Naive B cell (primary cell): ENCODE measurements at regions not wholly inside any gene's neighbourhood (a gene's known extent, or its start where the extent isn't known, plus 50 kb on each side); places are given as distances from the start of the nearest gene placed in this dataset.
A peak's percentile ranks its signal among the peaks of the same experiment; 100 is the strongest.
"Not testable (repeated sequence)": the region's sequence is repeated elsewhere in the genome, so short reads cannot be mapped to it uniquely, and the experiment has no call there.

ENCODE experiments used
- ATAC-seq, 2 donors: fragments of 150-1000 bp; cut with Tn5 transposase; 2 replicates each; pipeline ENCODE4 v1.10.0; 2021; ENCODE audit warnings: low read depth in 2 of 2, mild to moderate bottlenecking in 2 of 2, moderate library complexity in 2 of 2
- DNase-seq: peaks from one replicate; pipeline ENCODE4 v3.0.0; 2022
- H3K27ac Mint-ChIP-seq, 6 donors: one replicate each; pipeline ENCODE4 v1.8.0; 2020 to 2022; ENCODE audit warnings: mild to moderate bottlenecking in 6 of 6, mixed read lengths in 6 of 6, moderate library complexity in 5 of 6, inconsistent platforms in 2 of 6
- H3K27me3 Mint-ChIP-seq, 3 donors: one replicate each; pipeline ENCODE4 v1.8.0; 2021 to 2022; ENCODE audit warnings: mixed read lengths in 3 of 3, mild to moderate bottlenecking in 1 of 3
- H3K36me3 Mint-ChIP-seq, 2 donors: one replicate each; pipeline ENCODE4 v1.8.0; 2020 to 2022; ENCODE audit warnings: mixed read lengths in 2 of 2, inconsistent platforms in 1 of 2, mild to moderate bottlenecking in 1 of 2
- H3K4me1 Mint-ChIP-seq, 3 donors: one replicate each; pipeline ENCODE4 v1.8.0; 2020 to 2022; ENCODE audit warnings: mixed read lengths in 3 of 3, inconsistent platforms in 1 of 3, mild to moderate bottlenecking in 1 of 3, moderate library complexity in 1 of 3
- H3K4me3 Mint-ChIP-seq, 8 donors: one replicate each; pipeline ENCODE4 v1.8.0; 2020 to 2022; ENCODE audit warnings: mild to moderate bottlenecking in 8 of 8, mixed read lengths in 8 of 8, moderate library complexity in 8 of 8, inconsistent platforms in 2 of 8
- H3K9me3 Mint-ChIP-seq, 7 donors: one replicate each; pipeline ENCODE4 v1.8.0; 2020 to 2022; ENCODE audit warnings: mixed read lengths in 7 of 7, mild to moderate bottlenecking in 5 of 7, inconsistent platforms in 2 of 7, moderate library complexity in 1 of 7

- H3K27ac Mint-ChIP-seq: no peak overlapping the region
- peaks cover 2 to 12% (median 5%) of the 10 kb centered on the region in 7 donors for H3K9me3 Mint-ChIP-seq
- no peak overlapping the region for H3K4me3 Mint-ChIP-seq
- no peaks in the 10 kb centered on the region for H3K36me3 Mint-ChIP-seq
- no peak for ATAC-seq
- H3K4me1 Mint-ChIP-seq: no peaks in the 10 kb centered on the region
- no peak for DNase-seq
- no peaks in the 10 kb centered on the region for H3K27me3 Mint-ChIP-seq
Observed at GRCh38 chr16:64269756-64270155, 852.1 kb downstream of the CDH11 start.

DNA sequence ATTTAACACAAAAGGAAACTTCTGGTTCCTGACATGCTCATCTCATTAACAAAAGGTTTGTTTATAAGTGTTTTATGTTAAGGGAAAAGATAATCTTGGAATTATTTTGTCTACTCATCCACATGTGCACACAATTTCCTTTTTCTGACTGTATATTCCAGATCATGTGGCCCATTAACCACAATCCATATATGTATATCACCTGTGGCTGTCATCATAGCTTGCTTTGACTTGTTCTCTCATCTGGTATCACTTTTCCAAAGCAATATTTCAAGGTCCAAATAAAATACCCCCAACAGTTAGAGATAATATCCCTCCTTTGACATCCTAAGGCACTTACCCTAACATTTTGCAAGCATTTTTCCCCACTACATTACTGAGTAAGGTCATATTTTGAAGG, 856.1 kb downstream of the CDH11 start:
- no peaks in the 10 kb centered on the region for H3K27me3 Mint-ChIP-seq

DNA sequence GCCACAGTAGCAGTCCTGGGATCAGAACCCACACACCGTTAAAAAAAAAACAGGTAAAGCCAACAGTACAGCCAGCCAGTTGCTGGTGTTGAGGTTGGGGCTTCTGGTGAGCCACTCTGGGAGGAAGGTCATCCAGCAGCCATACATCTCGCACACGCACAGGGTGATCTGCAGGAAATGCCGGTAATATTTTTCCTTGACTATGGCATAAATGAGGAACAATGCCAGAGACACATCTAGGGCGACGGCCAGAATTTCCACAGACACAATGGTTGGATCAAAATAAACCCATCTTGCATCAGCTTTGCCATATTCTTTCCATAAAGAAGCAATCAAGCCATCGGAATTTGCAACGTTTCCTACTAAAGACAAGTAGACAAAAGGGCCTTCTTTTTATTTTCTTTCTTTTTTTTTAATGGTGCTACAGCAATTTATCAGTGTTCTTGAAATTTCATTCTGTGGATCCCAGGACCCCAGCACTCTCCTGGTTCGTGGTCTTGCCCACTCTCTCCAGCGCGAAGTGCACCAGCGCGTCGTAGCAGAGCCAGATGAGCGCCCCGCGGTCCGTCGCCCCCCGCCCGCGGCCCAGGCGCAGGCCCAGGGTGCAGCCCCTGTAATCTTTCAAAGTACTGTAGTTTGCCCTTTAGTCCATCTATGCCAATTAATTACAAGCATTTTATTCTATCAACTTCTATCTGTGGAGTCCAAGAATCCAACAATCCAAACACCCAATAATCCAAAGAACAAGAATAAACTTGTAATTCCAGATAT, 861.0 kb downstream of the CDH11 start:
- not testable (repeated sequence) for H3K27ac Mint-ChIP-seq, H3K36me3 Mint-ChIP-seq, H3K27me3 Mint-ChIP-seq, ATAC-seq, DNase-seq, H3K4me1 Mint-ChIP-seq, H3K4me3 Mint-ChIP-seq
- peaks cover 1 to 20% (median 6%) of the 10 kb centered on the region in 7 donors for H3K9me3 Mint-ChIP-seq

More for the DNA sequence above, 856.1 kb downstream of the CDH11 start:
- no peaks in the 10 kb centered on the region for H3K36me3 Mint-ChIP-seq
- no peaks in the 10 kb centered on the region for H3K4me1 Mint-ChIP-seq
- no peak for DNase-seq
- H3K27ac Mint-ChIP-seq: no peak overlapping the region
- no peak for ATAC-seq
- H3K4me3 Mint-ChIP-seq: no peak overlapping the region
- H3K9me3 Mint-ChIP-seq: peaks cover 4 to 29% (median 7%) of the 10 kb centered on the region in 7 donors

- no peak overlapping the region for H3K4me3 Mint-ChIP-seq
- H3K9me3 Mint-ChIP-seq: peaks cover 0 to 13% (median 2%) of the 10 kb centered on the region in 7 donors
- ATAC-seq (no peak), DNase-seq (no peak)
- no peaks in the 10 kb centered on the region for H3K27me3 Mint-ChIP-seq
- no peak overlapping the region for H3K27ac Mint-ChIP-seq
- no peaks in the 10 kb centered on the region for H3K36me3 Mint-ChIP-seq
- H3K4me1 Mint-ChIP-seq: no peaks in the 10 kb centered on the region
Observed at GRCh38 chr16:64254443-64255367, 867.2 kb downstream of the CDH11 start.

GRCh38 chr16:64253525-64253924, 868.3 kb downstream of the CDH11 start:
- peaks cover 0 to 13% (median 1%) of the 10 kb centered on the region in 7 donors for H3K9me3 Mint-ChIP-seq
- no peak overlapping the region for H3K4me3 Mint-ChIP-seq
- H3K4me1 Mint-ChIP-seq: no peaks in the 10 kb centered on the region
- H3K27me3 Mint-ChIP-seq: no peaks in the 10 kb centered on the region
- no peak for DNase-seq
- H3K36me3 Mint-ChIP-seq: no peaks in the 10 kb centered on the region
- H3K27ac Mint-ChIP-seq: no peak overlapping the region
- ATAC-seq: no peak

GRCh38 chr16:64253096-64253495, 868.8 kb downstream of the CDH11 start:
- H3K9me3 Mint-ChIP-seq: peaks cover 0 to 13% (median 1%) of the 10 kb centered on the region in 7 donors
- H3K4me3 Mint-ChIP-seq: no peak overlapping the region
- ATAC-seq: no peak
- no peak overlapping the region for H3K27ac Mint-ChIP-seq
- H3K4me1 Mint-ChIP-seq: no peaks in the 10 kb centered on the region
- H3K27me3 Mint-ChIP-seq: no peaks in the 10 kb centered on the region
- DNase-seq: no peak
- H3K36me3 Mint-ChIP-seq: no peaks in the 10 kb centered on the region

GRCh38 chr16:64251742-64252141, 870.1 kb downstream of the CDH11 start:
- Mint-ChIP-seq H3K27me3 (no peaks in the 10 kb centered on the region), H3K27ac (peak overlapping the region in 1 of 6 donors; percentile 39)

GRCh38 chr16:64250866-64251265, 871.0 kb downstream of the CDH11 start:
- Mint-ChIP-seq H3K36me3 (no peaks in the 10 kb centered on the region), H3K27me3 (no peaks in the 10 kb centered on the region), H3K4me1 (no peaks in the 10 kb centered on the region), H3K27ac (no peak overlapping the region), H3K9me3 (peaks cover 0 to 8% (median 1%) of the 10 kb centered on the region in 7 donors), H3K4me3 (no peak overlapping the region)
- no peak for DNase-seq
- ATAC-seq: no peak

More at GRCh38 chr16:64251742-64252141, 870.1 kb downstream of the CDH11 start:
- H3K9me3 Mint-ChIP-seq: peaks cover 0 to 13% (median 1%) of the 10 kb centered on the region in 7 donors
- ATAC-seq (no peak), DNase-seq (no peak)
- no peaks in the 10 kb centered on the region for H3K4me1 Mint-ChIP-seq
- H3K4me3 Mint-ChIP-seq: no peak overlapping the region
- H3K36me3 Mint-ChIP-seq: no peaks in the 10 kb centered on the region

DNA sequence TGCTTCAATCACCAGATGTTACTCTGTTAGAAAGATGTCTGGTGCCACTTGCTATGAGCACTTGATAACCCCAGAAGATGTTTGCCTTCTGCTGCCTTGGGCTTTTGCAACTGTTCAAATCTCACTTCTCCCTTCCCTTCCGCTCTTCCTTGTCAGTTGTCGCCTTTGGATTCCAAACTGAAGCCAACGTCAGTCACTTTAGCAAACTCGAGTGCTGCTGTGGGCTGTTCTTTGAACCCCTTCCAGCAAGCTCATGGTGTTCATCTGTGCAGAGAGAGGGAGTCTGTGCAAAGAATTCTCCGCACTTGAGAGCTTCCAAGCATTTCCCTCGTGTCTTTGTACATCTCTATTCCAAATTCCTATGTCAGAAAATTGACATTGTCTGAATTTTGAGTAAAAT, 879.4 kb downstream of the CDH11 start:
- peaks cover 0 to 15% (median 4%) of the 10 kb centered on the region in 7 donors for H3K9me3 Mint-ChIP-seq
- ATAC-seq: no peak
- H3K27me3 Mint-ChIP-seq: no peaks in the 10 kb centered on the region
- no peak for DNase-seq
- no peak overlapping the region for H3K4me3 Mint-ChIP-seq
- H3K27ac Mint-ChIP-seq: no peak overlapping the region
- H3K36me3 Mint-ChIP-seq: no peaks in the 10 kb centered on the region
- H3K4me1 Mint-ChIP-seq: no peaks in the 10 kb centered on the region

DNA sequence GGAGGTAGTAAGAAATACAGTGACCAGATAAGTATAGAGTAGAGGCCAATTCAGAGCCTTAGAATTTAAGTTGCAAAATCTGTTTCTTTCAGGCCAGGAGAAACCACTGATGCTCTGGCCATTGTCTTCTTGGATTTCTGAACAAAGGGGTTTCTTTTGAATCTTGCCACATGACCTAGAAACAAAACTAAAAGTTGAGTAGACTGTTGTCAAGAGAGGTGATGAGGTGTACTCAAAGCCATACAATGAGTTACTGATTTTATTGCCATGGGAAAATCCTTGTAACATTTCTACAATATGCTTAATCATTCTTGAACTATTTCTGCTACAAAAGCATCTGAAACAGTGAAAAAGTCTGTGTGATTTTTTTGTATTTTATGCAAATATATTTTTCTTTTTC, 881.3 kb downstream of the CDH11 start:
- DNase-seq (no peak), ATAC-seq (no peak)
- Mint-ChIP-seq H3K9me3 (peaks cover 4 to 15% (median 5%) of the 10 kb centered on the region in 7 donors), H3K27me3 (no peaks in the 10 kb centered on the region), H3K4me3 (no peak overlapping the region), H3K36me3 (no peaks in the 10 kb centered on the region), H3K4me1 (no peaks in the 10 kb centered on the region), H3K27ac (no peak overlapping the region)

- no peak overlapping the region for H3K27ac Mint-ChIP-seq
- H3K4me3 Mint-ChIP-seq: no peak overlapping the region
- DNase-seq (no peak), ATAC-seq (no peak)
- H3K9me3 Mint-ChIP-seq: peaks cover 0 to 11% (median 5%) of the 10 kb centered on the region in 7 donors
- no peaks in the 10 kb centered on the region for H3K27me3 Mint-ChIP-seq
- no peaks in the 10 kb centered on the region for H3K4me1 Mint-ChIP-seq
- H3K36me3 Mint-ChIP-seq: no peaks in the 10 kb centered on the region
Observed at GRCh38 chr16:64238571-64238970, 883.3 kb downstream of the CDH11 start.

DNA sequence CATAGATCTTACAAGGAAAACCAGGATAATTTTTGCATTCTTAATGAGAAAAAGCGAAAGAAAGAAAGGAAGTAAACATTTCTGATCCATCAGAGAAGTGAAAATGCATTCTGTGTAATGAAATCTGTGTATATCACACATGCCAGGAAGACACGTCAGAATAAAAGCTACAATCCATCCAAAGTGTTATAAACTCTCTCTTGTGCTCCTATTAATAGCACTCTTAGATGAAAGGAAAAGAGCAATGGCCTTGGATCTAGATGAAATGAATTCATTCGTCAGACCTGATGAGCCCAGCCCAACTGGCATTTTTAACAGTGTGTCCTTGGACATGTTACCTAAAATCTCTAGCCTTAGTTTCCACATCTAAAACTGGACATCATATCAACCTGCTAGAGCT, 885.5 kb downstream of the CDH11 start:
- Mint-ChIP-seq H3K9me3 (peaks cover 0 to 6% (median 5%) of the 10 kb centered on the region in 7 donors), H3K27me3 (no peaks in the 10 kb centered on the region), H3K4me1 (no peaks in the 10 kb centered on the region), H3K4me3 (no peak overlapping the region), H3K36me3 (no peaks in the 10 kb centered on the region), H3K27ac (no peak overlapping the region)
- ATAC-seq (no peak), DNase-seq (no peak)

GRCh38 chr16:64234200-64234599, 887.7 kb downstream of the CDH11 start:
- peaks cover under 1 to 10% (median 3%) of the 10 kb centered on the region in 7 donors for H3K9me3 Mint-ChIP-seq
- no peak overlapping the region for H3K27ac Mint-ChIP-seq
- no peaks in the 10 kb centered on the region for H3K36me3 Mint-ChIP-seq
- H3K27me3 Mint-ChIP-seq: no peaks in the 10 kb centered on the region
- DNase-seq (no peak), ATAC-seq (no peak)
- H3K4me3 Mint-ChIP-seq: no peak overlapping the region
- no peaks in the 10 kb centered on the region for H3K4me1 Mint-ChIP-seq

GRCh38 chr16:64225696-64226095, 896.2 kb downstream of the CDH11 start:
- no peak for DNase-seq
- Mint-ChIP-seq H3K27me3 (no peaks in the 10 kb centered on the region), H3K36me3 (no peaks in the 10 kb centered on the region), H3K9me3 (peaks cover 0 to 17% (median 7%) of the 10 kb centered on the region in 7 donors), H3K27ac (no peak overlapping the region), H3K4me3 (no peak overlapping the region), H3K4me1 (no peaks in the 10 kb centered on the region)
- ATAC-seq: no peak
